Endodermal cell (in vitro differentiated cells): ENCODE measurements at regions not wholly inside any gene's neighbourhood (a gene's known extent, or its start where the extent isn't known, plus 50 kb on each side); places are given as distances from the start of the nearest gene placed in this dataset.

Experiments used
- DNase-seq: peaks from one replicate; pipeline ENCODE4 v3.0.0-alpha.2; 2017
- H3K27ac ChIP-seq: 2 replicates; pipeline ENCODE4 v1.5.1; 2013; ENCODE audit warnings: mild to moderate bottlenecking, low read depth, low read length, moderate library complexity
- H3K27me3 ChIP-seq: 2 replicates; pipeline ENCODE4 v1.6.1; 2013; ENCODE audit warnings: mild to moderate bottlenecking, low read length, moderate library complexity; ENCODE audit not compliant: insufficient read depth, control insufficient read depth, poor library complexity, severe bottlenecking
- H3K36me3 ChIP-seq: 2 replicates; pipeline ENCODE4 v1.7.0; 2013; ENCODE audit warnings: mild to moderate bottlenecking, low read length, moderate library complexity; ENCODE audit not compliant: control insufficient read depth, insufficient read depth
- H3K4me1 ChIP-seq: one replicate; pipeline ENCODE4 v1.7.0; 2013; ENCODE audit warnings: low read length; ENCODE audit not compliant: control insufficient read depth, insufficient read depth
- H3K4me3 ChIP-seq: 2 replicates; pipeline ENCODE4 v1.5.1; 2013; ENCODE audit warnings: mild to moderate bottlenecking, low read length, moderate library complexity
- H3K9ac ChIP-seq: 2 replicates; pipeline ENCODE4 v1.6.1; 2013; ENCODE audit warnings: mild to moderate bottlenecking, low read length, moderate library complexity; ENCODE audit not compliant: poor library complexity, severe bottlenecking; ENCODE audit errors: extremely low read depth
- H3K9me3 ChIP-seq: 2 replicates; pipeline ENCODE4 v1.6.1; 2013; ENCODE audit warnings: mild to moderate bottlenecking, low read length, moderate library complexity; ENCODE audit not compliant: control insufficient read depth
- H3K27ac Mint-ChIP-seq: 2 replicates; pipeline ENCODE4 v1.8.0; 2020; ENCODE audit warnings: mixed read lengths
- H3K27me3 Mint-ChIP-seq: 2 replicates; pipeline ENCODE4 v1.8.0; 2021; ENCODE audit warnings: mild to moderate bottlenecking, mixed read lengths; ENCODE audit not compliant: insufficient read depth
- H3K36me3 Mint-ChIP-seq: 2 replicates; pipeline ENCODE4 v1.8.0; 2020; ENCODE audit warnings: low read depth, mixed read lengths
- H3K4me1 Mint-ChIP-seq: 2 replicates; pipeline ENCODE4 v1.8.0; 2020; ENCODE audit warnings: mixed read lengths
- H3K4me3 Mint-ChIP-seq: 2 replicates; pipeline ENCODE4 v1.8.0; 2020; ENCODE audit warnings: mild to moderate bottlenecking, moderate library complexity, mixed read lengths
- H3K9me3 Mint-ChIP-seq: 2 replicates; pipeline ENCODE4 v1.8.0; 2020; ENCODE audit warnings: mild to moderate bottlenecking, mixed read lengths
- WGBS, 2 experiments: methylation state at CpG; one replicate each; pipeline versions ENCODE4 v1.1.5 to v1.1.7; 2013; ENCODE audit warnings: missing lambda C conversion rate in 2 of 2, mixed read lengths in 1 of 2; ENCODE audit not compliant: insufficient coverage in 1 of 2, insufficient read length in 1 of 2; 5-methylcytosine and 5-hydroxymethylcytosine counted together
- TF ChIP-seq, protein P1 (sequence below): fragments of 200-600 bp; sonication (generic); conservative IDR thresholded peaks from 2 replicates; pipeline ENCODE4 v1.5.0; 2021; ENCODE audit warnings: antibody characterized with exemption, mild to moderate bottlenecking

DNA sequence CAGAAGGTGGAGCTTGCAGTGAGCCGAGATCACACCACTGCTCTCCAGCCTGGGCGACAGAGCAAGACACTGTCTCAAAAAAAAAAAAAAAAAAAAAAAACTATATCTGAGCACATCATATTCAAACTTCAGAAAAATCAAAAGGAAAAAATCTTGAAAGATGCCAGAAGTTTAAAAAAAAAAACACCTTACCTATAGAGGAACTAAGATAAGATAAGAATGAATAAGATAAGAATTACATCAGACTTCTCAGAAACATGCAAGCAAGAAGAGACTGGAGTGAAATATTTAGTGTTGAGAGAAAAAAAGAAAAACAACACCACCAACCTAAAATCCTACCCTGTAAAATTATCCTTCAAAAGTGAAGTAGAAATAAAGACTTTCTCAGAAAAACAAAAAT lies 116.8 kb upstream of the ARID1B start:
- Histone ChIP-seq H3K9me3 (peaks cover 8% of the 10 kb centered on the region), H3K4me3 (no peak overlapping the region), H3K27me3 (no peaks in the 10 kb centered on the region), H3K4me1 (no peaks in the 10 kb centered on the region), H3K9ac (no peak overlapping the region), H3K27ac (no peak overlapping the region), H3K36me3 (no peaks in the 10 kb centered on the region)
- TF ChIP-seq, protein P1, sequence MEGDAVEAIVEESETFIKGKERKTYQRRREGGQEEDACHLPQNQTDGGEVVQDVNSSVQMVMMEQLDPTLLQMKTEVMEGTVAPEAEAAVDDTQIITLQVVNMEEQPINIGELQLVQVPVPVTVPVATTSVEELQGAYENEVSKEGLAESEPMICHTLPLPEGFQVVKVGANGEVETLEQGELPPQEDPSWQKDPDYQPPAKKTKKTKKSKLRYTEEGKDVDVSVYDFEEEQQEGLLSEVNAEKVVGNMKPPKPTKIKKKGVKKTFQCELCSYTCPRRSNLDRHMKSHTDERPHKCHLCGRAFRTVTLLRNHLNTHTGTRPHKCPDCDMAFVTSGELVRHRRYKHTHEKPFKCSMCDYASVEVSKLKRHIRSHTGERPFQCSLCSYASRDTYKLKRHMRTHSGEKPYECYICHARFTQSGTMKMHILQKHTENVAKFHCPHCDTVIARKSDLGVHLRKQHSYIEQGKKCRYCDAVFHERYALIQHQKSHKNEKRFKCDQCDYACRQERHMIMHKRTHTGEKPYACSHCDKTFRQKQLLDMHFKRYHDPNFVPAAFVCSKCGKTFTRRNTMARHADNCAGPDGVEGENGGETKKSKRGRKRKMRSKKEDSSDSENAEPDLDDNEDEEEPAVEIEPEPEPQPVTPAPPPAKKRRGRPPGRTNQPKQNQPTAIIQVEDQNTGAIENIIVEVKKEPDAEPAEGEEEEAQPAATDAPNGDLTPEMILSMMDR = no peak
- H3K27me3 Mint-ChIP-seq = peaks cover 3% of the 10 kb centered on the region
- no peaks in the 10 kb centered on the region for H3K36me3 Mint-ChIP-seq
- no peak overlapping the region for H3K27ac Mint-ChIP-seq
- H3K9me3 Mint-ChIP-seq = peaks cover 10% of the 10 kb centered on the region
- peaks cover 27% of the 10 kb centered on the region for H3K4me1 Mint-ChIP-seq
- no peak overlapping the region for H3K4me3 Mint-ChIP-seq
- WGBS, 2 experiments = 100% methylated on average over 2 of the region's 2 CpGs; no CpG with 5 or more reads in 1 of the 2 experiments
- DNase-seq = no peak

DNA sequence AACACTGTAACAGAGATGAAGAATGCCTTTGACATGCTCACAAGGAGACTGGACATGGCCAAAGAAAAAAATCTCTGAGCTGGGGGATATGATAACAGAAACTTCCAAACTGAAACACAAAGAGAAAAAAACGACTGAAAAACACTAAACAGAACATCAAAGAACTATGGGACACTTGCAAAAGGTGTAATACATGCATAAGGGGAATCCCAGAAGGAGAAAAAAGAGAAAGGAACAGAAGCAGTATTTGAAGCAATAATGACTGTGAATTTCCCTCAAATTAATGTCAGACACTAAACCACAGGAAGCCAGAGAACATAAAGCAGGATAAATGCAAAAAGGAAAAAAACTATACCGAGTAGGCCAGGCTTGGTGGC lies 117.4 kb upstream of the ARID1B start:
- 96% methylated on average over 1 of the region's 2 CpGs; no CpG with 5 or more reads in 1 of the 2 experiments for WGBS, 2 experiments
- Mint-ChIP-seq H3K9me3 (peaks cover 10% of the 10 kb centered on the region), H3K36me3 (no peaks in the 10 kb centered on the region), H3K27ac (no peak overlapping the region), H3K27me3 (peaks cover 3% of the 10 kb centered on the region), H3K4me3 (no peak overlapping the region), H3K4me1 (peaks cover 33% of the 10 kb centered on the region)
- Histone ChIP-seq H3K9me3 (peaks cover 8% of the 10 kb centered on the region), H3K9ac (no peak overlapping the region), H3K27me3 (no peaks in the 10 kb centered on the region), H3K36me3 (no peaks in the 10 kb centered on the region), H3K27ac (no peak overlapping the region), H3K4me1 (no peaks in the 10 kb centered on the region), H3K4me3 (no peak overlapping the region)
- TF ChIP-seq, protein P1 = no peak
- no peak for DNase-seq

DNA sequence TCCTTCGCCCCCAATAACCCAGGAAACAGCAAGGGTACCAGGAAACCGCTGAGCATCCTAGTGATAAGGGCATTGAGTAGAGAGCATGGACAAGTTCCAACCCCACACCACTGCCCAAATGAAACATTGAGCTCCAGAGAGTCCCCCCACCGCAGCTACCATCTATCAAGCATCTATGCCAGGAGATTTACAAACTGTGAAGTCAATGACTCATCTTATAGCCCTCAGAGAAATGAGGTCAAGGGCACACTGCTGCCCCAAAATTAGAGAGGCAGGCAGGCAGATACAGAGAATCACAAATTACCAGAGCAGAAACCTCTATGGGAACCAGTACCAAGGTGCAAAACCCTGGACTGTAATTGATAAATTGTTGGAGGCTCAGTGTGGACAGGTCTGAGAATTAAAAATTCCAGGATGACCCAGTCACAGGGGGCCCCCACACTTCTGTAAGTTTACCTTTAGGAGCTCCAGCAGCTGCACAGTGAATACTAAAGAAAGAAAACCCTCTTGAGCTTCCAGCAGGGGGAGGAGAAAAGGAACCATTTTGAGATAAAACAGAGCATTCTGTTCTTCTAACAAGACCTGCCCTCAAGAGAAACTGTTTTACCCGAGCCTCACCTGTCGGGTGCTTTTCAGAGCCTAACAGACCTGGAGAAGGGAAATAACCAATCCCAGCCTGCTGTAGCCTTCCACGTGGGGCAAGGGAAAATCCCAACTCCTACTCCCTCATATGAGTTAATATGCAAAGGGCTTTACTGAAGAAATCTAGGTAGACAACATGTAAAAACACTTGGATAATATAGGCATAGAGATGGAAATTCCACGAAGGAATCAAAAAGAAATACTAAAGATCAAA lies 118.0 kb upstream of the ARID1B start:
- Histone ChIP-seq H3K9ac (no peak overlapping the region), H3K27ac (no peak overlapping the region), H3K27me3 (no peaks in the 10 kb centered on the region), H3K9me3 (peaks cover 8% of the 10 kb centered on the region), H3K4me3 (no peak overlapping the region), H3K36me3 (no peaks in the 10 kb centered on the region), H3K4me1 (no peaks in the 10 kb centered on the region)
- Mint-ChIP-seq H3K4me3 (no peak overlapping the region), H3K9me3 (peaks cover 11% of the 10 kb centered on the region), H3K36me3 (no peaks in the 10 kb centered on the region), H3K27ac (no peak overlapping the region), H3K27me3 (no peaks in the 10 kb centered on the region), H3K4me1 (peaks cover 37% of the 10 kb centered on the region)
- TF ChIP-seq, protein P1 = peak; percentile 42
- DNase-seq = no peak
- 85 to 100% methylated on average over 2 to 7 of the region's 7 CpGs for WGBS, 2 experiments
